T-cell (primary cell): ENCODE measurements at regions not wholly inside any gene's neighbourhood (a gene's known extent, or its start where the extent isn't known, plus 50 kb on each side); places are given as distances from the start of the nearest gene placed in this dataset.

Source experiments
- ATAC-seq, 4 experiments: fragments of 200-7000 bp in 3 of 4; fragments of 150-1000 bp in 1 of 4; cut with Tn5 transposase; replicated peaks in 1 of 4; 1 replicate in 3 of 4; 2 replicates in 1 of 4; pipeline ENCODE4 v1.10.0; 2021; ENCODE audit warnings: moderate library complexity in 3 of 4, mild to moderate bottlenecking in 2 of 4, moderate number of reproducible peaks in 1 of 4
- CTCF ChIA-PET, 2 donors: fragments of 300-600 bp; sonication (Branson Sonifier 250); formaldehyde crosslinking; loops; one replicate each; lab custom pipeline; 2022; ENCODE audit warnings: antibody characterized with exemption in 2 of 2; lab: Charles Lee
- POLR2A ChIA-PET, 2 donors: fragments of 300-600 bp; sonication (Branson Sonifier 250); formaldehyde crosslinking; loops; one replicate each; lab custom pipeline; 2022; ENCODE audit warnings: antibody characterized with exemption in 2 of 2; lab: Charles Lee
- DNase-seq, 35 experiments: peaks; one replicate each; pipeline versions ENCODE4 v3.0.0 to v3.0.0-alpha.2; 2013 to 2023
- H3K27ac ChIP-seq: one replicate; pipeline ENCODE4 v1.5.1; 2013; ENCODE audit warnings: low read length
- H3K27me3 ChIP-seq, 2 experiments: replicated peaks in 1 of 2; 1 replicate in 1 of 2; 2 replicates in 1 of 2; pipeline versions ENCODE4 v1.6.1 to v1.7.0; 2013; ENCODE audit warnings: low read length in 1 of 2, mixed read lengths in 1 of 2; ENCODE audit not compliant: control insufficient read depth in 2 of 2, insufficient read depth in 2 of 2; ENCODE audit errors: extremely low read depth in 1 of 2
- H3K36me3 ChIP-seq, 2 donors: 1 replicate in 1 of 2; 2 replicates in 1 of 2; pipeline versions ENCODE4 v1.6.1 to v1.7.0; 2013; ENCODE audit warnings: low read length in 1 of 2; ENCODE audit not compliant: control insufficient read depth in 2 of 2, insufficient read depth in 1 of 2; ENCODE audit errors: extremely low read depth in 1 of 2
- H3K4me1 ChIP-seq, 2 experiments: 1 replicate in 1 of 2; 2 replicates in 1 of 2; pipeline versions ENCODE4 v1.6.1 to v1.7.0; 2013; ENCODE audit warnings: low read length in 2 of 2, mixed read lengths in 1 of 2; ENCODE audit not compliant: insufficient read depth in 2 of 2, control insufficient read depth in 1 of 2; ENCODE audit errors: extremely low read depth in 1 of 2
- H3K4me3 ChIP-seq, 2 donors: 1 replicate in 1 of 2; 2 replicates in 1 of 2; pipeline versions ENCODE4 v1.5.1 to v1.7.0; 2013; ENCODE audit warnings: mild to moderate bottlenecking in 2 of 2, low read length in 1 of 2, moderate library complexity in 1 of 2; ENCODE audit not compliant: control insufficient read depth in 1 of 2; ENCODE audit errors: extremely low read depth in 1 of 2
- H3K9me3 ChIP-seq: 2 replicates; pipeline ENCODE4 v1.7.0; 2013
- H3K27ac Mint-ChIP-seq, 2 donors: one replicate each; pipeline ENCODE4 v1.8.0; 2020 to 2021; ENCODE audit warnings: mild to moderate bottlenecking in 2 of 2, mixed read lengths in 2 of 2
- H3K27me3 Mint-ChIP-seq, 2 donors: one replicate each; pipeline ENCODE4 v1.8.0; 2021 to 2022; ENCODE audit warnings: mixed read lengths in 2 of 2
- H3K36me3 Mint-ChIP-seq: one replicate; pipeline ENCODE4 v1.8.0; 2021; ENCODE audit warnings: mixed read lengths
- H3K4me1 Mint-ChIP-seq, 3 donors: one replicate each; pipeline ENCODE4 v1.8.0; 2020 to 2022; ENCODE audit warnings: mixed read lengths in 3 of 3, mild to moderate bottlenecking in 1 of 3
- H3K4me3 Mint-ChIP-seq, 3 donors: one replicate each; pipeline ENCODE4 v1.8.0; 2020 to 2022; ENCODE audit warnings: mild to moderate bottlenecking in 3 of 3, mixed read lengths in 3 of 3, moderate library complexity in 3 of 3
- H3K9me3 Mint-ChIP-seq, 3 donors: one replicate each; pipeline ENCODE4 v1.8.0; 2020 to 2022; ENCODE audit warnings: mixed read lengths in 3 of 3
- WGBS: methylation state at CpG from one replicate; pipeline ENCODE4 v1.1.5; 2013; ENCODE audit warnings: missing lambda C conversion rate; ENCODE audit not compliant: insufficient coverage; 5-methylcytosine and 5-hydroxymethylcytosine counted together

GRCh38 chr4:41369680-41370079 lies 113.0 kb downstream of the UCHL1 start:
- ChIA-PET CTCF (no interaction called here), POLR2A (no interaction called here)
- no peaks in the 10 kb centered on the region for H3K36me3 Mint-ChIP-seq
- no peak for DNase-seq
- H3K27me3 ChIP-seq, result peaks cover 0 to 2% of the 10 kb centered on the region in 2 experiments
- H3K36me3 ChIP-seq, result no peaks in the 10 kb centered on the region
- no peak for ATAC-seq
- no peaks in the 10 kb centered on the region for H3K9me3 Mint-ChIP-seq
- H3K9me3 ChIP-seq, result no peaks in the 10 kb centered on the region
- H3K4me3 Mint-ChIP-seq, result no peak overlapping the region
- H3K27me3 Mint-ChIP-seq, result peaks cover 0 to 10% of the 10 kb centered on the region in 2 donors
- no peaks in the 10 kb centered on the region for H3K4me1 ChIP-seq
- no peak overlapping the region for H3K4me3 ChIP-seq
- H3K4me1 Mint-ChIP-seq, result no peaks in the 10 kb centered on the region
- no peak overlapping the region for H3K27ac ChIP-seq
- H3K27ac Mint-ChIP-seq, result no peak overlapping the region
- 20% methylated on average over 1 of the region's 4 CpGs for WGBS

- Histone ChIP-seq H3K4me1 (no peaks in the 10 kb centered on the region), H3K36me3 (no peaks in the 10 kb centered on the region), H3K4me3 (no peak overlapping the region), H3K27me3 (no peaks in the 10 kb centered on the region), H3K9me3 (no peaks in the 10 kb centered on the region), H3K27ac (no peak overlapping the region)
- WGBS, result no CpG with 5 or more reads among the region's 3 CpGs
- Mint-ChIP-seq H3K36me3 (no peaks in the 10 kb centered on the region), H3K9me3 (no peaks in the 10 kb centered on the region), H3K4me3 (no peak overlapping the region), H3K4me1 (no peaks in the 10 kb centered on the region), H3K27me3 (no peaks in the 10 kb centered on the region), H3K27ac (no peak overlapping the region)
- DNase-seq (no peak), ATAC-seq (no peak)
- POLR2A ChIA-PET, result no interaction called here
- CTCF ChIA-PET, result no interaction called here
These were observed 116.5 kb downstream of the UCHL1 start for GRCh38 chr4:41373221-41373620.

GRCh38 chr4:41374490-41374889 lies 117.8 kb downstream of the UCHL1 start:
- Histone ChIP-seq H3K9me3 (no peaks in the 10 kb centered on the region), H3K27ac (no peak overlapping the region), H3K4me3 (no peak overlapping the region), H3K4me1 (no peaks in the 10 kb centered on the region), H3K27me3 (no peaks in the 10 kb centered on the region), H3K36me3 (no peaks in the 10 kb centered on the region)
- Mint-ChIP-seq H3K9me3 (peaks cover 4 to 9% (median 5%) of the 10 kb centered on the region in 3 donors), H3K36me3 (no peaks in the 10 kb centered on the region), H3K27ac (no peak overlapping the region), H3K27me3 (no peaks in the 10 kb centered on the region), H3K4me1 (no peaks in the 10 kb centered on the region), H3K4me3 (no peak overlapping the region)
- POLR2A ChIA-PET, result no interaction called here
- DNase-seq (no peak), ATAC-seq (no peak)
- WGBS, result 56% methylated on average over 1 of the region's 3 CpGs
- CTCF ChIA-PET, result no interaction called here

GRCh38 chr4:41375561-41375960 lies 118.8 kb downstream of the UCHL1 start:
- Mint-ChIP-seq H3K4me1 (no peaks in the 10 kb centered on the region), H3K27me3 (no peaks in the 10 kb centered on the region), H3K27ac (no peak overlapping the region), H3K4me3 (no peak overlapping the region), H3K36me3 (no peaks in the 10 kb centered on the region), H3K9me3 (peaks cover 4 to 9% (median 5%) of the 10 kb centered on the region in 3 donors)
- ChIA-PET POLR2A (no interaction called here), CTCF (no interaction called here)
- Histone ChIP-seq H3K9me3 (no peaks in the 10 kb centered on the region), H3K36me3 (no peaks in the 10 kb centered on the region), H3K4me1 (no peaks in the 10 kb centered on the region), H3K4me3 (no peak overlapping the region), H3K27ac (no peak overlapping the region), H3K27me3 (no peaks in the 10 kb centered on the region)
- no peak for DNase-seq
- ATAC-seq, result no peak
- WGBS, result 89% methylated on average over 6 of the region's 7 CpGs

GRCh38 chr4:41377196-41377595 lies 120.5 kb downstream of the UCHL1 start:
- no peak overlapping the region for H3K27ac Mint-ChIP-seq
- Histone ChIP-seq H3K27me3 (no peaks in the 10 kb centered on the region), H3K4me3 (no peak overlapping the region), H3K36me3 (no peaks in the 10 kb centered on the region), H3K9me3 (no peaks in the 10 kb centered on the region), H3K4me1 (no peaks in the 10 kb centered on the region), H3K27ac (no peak overlapping the region)
- ATAC-seq, result no peak
- H3K9me3 Mint-ChIP-seq, result peaks cover 4 to 9% (median 5%) of the 10 kb centered on the region in 3 donors
- no peak for DNase-seq
- 73% methylated on average over 1 of the region's 3 CpGs for WGBS
- H3K27me3 Mint-ChIP-seq, result no peaks in the 10 kb centered on the region
- POLR2A ChIA-PET, result no interaction called here
- H3K36me3 Mint-ChIP-seq, result no peaks in the 10 kb centered on the region
- H3K4me3 Mint-ChIP-seq, result no peak overlapping the region
- CTCF ChIA-PET, result no interaction called here
- no peaks in the 10 kb centered on the region for H3K4me1 Mint-ChIP-seq

GRCh38 chr4:41379230-41379629 lies 122.5 kb downstream of the UCHL1 start:
- Histone ChIP-seq H3K36me3 (no peaks in the 10 kb centered on the region), H3K27me3 (no peaks in the 10 kb centered on the region), H3K9me3 (no peaks in the 10 kb centered on the region), H3K27ac (no peak overlapping the region), H3K4me1 (no peaks in the 10 kb centered on the region), H3K4me3 (no peak overlapping the region)
- WGBS, result no CpG with 5 or more reads among the region's 1 CpG
- Mint-ChIP-seq H3K9me3 (peaks cover 4 to 10% (median 5%) of the 10 kb centered on the region in 3 donors), H3K4me3 (no peak overlapping the region), H3K27me3 (no peaks in the 10 kb centered on the region), H3K4me1 (no peaks in the 10 kb centered on the region), H3K36me3 (no peaks in the 10 kb centered on the region), H3K27ac (no peak overlapping the region)
- DNase-seq, result no peak
- POLR2A ChIA-PET, result no interaction called here
- ATAC-seq, result no peak
- CTCF ChIA-PET, result no interaction called here

GRCh38 chr4:41380511-41381157 lies 123.9 kb downstream of the UCHL1 start:
- H3K9me3 ChIP-seq, result no peaks in the 10 kb centered on the region
- Mint-ChIP-seq H3K36me3 (no peaks in the 10 kb centered on the region), H3K4me3 (no peak overlapping the region), H3K27ac (no peak overlapping the region), H3K9me3 (peaks cover 4 to 10% (median 5%) of the 10 kb centered on the region in 3 donors), H3K27me3 (no peaks in the 10 kb centered on the region), H3K4me1 (no peaks in the 10 kb centered on the region)
- H3K27me3 ChIP-seq, result no peaks in the 10 kb centered on the region
- 100% methylated on average over 1 of the region's 1 CpG for WGBS
- H3K27ac ChIP-seq, result no peak overlapping the region
- DNase-seq, result no peak
- ChIA-PET CTCF (no interaction called here), POLR2A (no interaction called here)
- ATAC-seq, result no peak
- no peaks in the 10 kb centered on the region for H3K36me3 ChIP-seq
- H3K4me3 ChIP-seq, result no peak overlapping the region
- H3K4me1 ChIP-seq, result no peaks in the 10 kb centered on the region
